Fibroblast of mammary gland (primary cell): ENCODE measurements at regions not wholly inside any gene's neighbourhood (a gene's known extent, or its start where the extent isn't known, plus 50 kb on each side); places are given as distances from the start of the nearest gene placed in this dataset.

Source experiments
- DNase-seq: peaks from one replicate; pipeline ENCODE4 v3.0.0-alpha.2; 2010; ENCODE audit warnings: low read depth
- H3K4me3 ChIP-seq: 2 replicates; pipeline ENCODE4 v1.5.1; 2011; ENCODE audit warnings: low read depth, mild to moderate bottlenecking, low read length, moderate library complexity; ENCODE audit not compliant: control insufficient read depth
- TF ChIP-seq, protein P1 (sequence below): conservative IDR thresholded peaks from 2 replicates; pipeline ENCODE4 v1.5.1; 2011; ENCODE audit warnings: low read depth, low read length, inconsistent platforms; ENCODE audit not compliant: control insufficient read depth, insufficient read depth

DNA sequence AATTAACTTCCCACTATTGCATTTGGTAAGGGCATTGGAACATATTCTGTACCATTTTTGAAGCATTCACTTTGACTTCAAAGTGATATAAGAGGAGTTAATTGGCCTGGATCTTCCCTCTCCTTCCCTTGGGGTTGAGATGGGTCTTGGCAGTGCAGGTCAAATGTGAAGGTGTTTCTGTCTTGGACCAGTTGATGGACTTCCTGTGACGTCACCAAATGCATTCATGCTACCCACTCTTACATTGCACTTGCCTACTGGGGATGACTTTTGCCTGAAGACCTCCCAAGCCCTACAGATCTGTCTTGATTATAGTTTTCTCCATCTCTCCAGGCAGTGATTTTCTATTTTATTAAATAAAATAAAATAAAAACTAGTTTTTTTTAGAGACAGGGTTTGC is 221.5 kb downstream of the BUB3 start:
- TF ChIP-seq, protein P1, sequence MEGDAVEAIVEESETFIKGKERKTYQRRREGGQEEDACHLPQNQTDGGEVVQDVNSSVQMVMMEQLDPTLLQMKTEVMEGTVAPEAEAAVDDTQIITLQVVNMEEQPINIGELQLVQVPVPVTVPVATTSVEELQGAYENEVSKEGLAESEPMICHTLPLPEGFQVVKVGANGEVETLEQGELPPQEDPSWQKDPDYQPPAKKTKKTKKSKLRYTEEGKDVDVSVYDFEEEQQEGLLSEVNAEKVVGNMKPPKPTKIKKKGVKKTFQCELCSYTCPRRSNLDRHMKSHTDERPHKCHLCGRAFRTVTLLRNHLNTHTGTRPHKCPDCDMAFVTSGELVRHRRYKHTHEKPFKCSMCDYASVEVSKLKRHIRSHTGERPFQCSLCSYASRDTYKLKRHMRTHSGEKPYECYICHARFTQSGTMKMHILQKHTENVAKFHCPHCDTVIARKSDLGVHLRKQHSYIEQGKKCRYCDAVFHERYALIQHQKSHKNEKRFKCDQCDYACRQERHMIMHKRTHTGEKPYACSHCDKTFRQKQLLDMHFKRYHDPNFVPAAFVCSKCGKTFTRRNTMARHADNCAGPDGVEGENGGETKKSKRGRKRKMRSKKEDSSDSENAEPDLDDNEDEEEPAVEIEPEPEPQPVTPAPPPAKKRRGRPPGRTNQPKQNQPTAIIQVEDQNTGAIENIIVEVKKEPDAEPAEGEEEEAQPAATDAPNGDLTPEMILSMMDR, result no peak
- DNase-seq, result no peak
- no peak overlapping the region for H3K4me3 ChIP-seq

DNA sequence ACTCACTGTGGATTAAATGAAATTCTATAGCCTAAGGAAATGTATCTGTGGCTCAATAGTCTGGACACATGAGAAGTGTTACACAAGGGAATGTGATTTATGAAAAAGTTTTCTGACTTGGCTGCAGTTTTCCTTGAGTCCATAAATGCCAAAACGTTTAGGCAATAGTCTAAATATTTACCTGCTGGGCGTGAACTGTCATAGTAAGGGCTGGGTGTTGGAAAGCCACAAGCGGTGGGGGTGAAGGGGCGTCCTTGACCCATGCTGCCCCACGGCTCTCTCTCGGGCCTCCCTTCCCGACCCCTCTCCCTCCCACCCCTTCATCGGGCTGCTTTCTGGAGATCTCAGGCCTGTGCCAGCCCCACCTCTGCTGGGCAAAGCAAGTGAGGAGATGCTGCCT is 223.7 kb downstream of the BUB3 start:
- DNase-seq, result peak; percentile 1
- TF ChIP-seq, protein P1, result no peak
- no peak overlapping the region for H3K4me3 ChIP-seq

DNA sequence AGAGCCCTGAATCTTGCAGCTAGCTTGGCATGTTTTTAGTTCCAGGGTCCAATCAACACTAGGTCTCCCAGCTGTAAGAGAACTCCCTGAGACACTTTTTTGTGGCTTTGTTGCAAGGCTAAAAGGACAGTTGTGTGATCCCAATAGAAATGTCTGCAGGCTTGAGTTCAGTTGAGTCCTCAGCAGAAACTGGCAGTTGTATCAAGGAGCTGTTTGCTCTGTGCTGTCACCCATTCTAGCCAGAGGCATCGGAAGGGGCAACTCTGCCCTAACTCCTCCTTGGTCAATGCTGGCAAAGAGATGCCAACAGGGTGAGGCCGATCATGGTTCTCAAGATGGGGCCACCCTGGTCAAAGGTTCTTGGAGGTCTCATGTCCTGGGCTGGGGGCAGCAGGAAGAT is 224.1 kb downstream of the BUB3 start:
- DNase-seq, result no peak
- no peak overlapping the region for H3K4me3 ChIP-seq
- TF ChIP-seq, protein P1, result no peak

DNA sequence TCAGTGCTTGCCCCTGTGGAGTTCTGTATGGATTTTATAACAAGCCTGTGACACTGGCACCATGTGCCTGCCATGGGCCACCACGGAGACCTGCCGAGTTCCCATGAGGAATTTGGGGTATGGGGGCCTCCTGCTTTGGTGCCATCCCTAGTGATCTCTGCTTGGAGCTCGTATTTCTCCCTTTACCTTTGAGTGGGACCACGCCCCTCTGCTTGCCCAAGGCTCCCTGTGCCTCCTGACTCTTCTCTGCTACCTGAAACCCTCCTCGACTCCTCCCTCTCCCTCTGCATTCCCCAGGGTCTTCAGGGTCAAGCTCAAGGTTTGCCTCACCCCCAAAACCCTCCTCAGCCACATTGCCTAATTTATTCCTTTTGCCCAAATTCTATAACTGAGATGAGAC is 225.0 kb downstream of the BUB3 start:
- H3K4me3 ChIP-seq, result no peak overlapping the region
- TF ChIP-seq, protein P1, result no peak
- no peak for DNase-seq

DNA sequence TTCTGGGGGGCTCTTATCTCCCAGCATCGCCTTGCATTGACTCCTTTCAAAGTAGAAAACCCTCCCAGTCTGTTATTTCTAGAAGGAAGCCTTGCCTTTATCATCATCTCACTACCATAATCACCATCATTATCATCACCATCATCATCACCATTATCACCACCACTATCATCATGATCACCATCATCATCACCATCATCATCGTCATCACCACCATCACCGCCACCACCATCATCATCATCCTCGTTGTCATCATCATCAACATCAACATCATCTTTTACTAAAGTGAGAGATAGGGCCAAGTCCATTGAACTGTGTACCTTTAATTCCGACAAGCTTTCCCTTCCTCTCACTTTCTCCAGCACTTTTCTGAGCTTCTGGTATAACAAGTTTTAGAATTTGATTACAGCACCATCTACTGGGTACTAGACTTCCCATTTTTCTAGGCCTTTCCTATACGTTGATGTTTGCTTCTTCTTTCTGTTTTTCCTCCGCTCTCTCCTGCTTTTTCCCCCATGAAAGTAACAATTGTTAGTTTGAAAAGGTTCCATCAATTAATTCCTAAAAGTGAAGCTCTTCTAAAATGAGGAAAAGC is 226.4 kb downstream of the BUB3 start:
- no peak overlapping the region for H3K4me3 ChIP-seq
- DNase-seq, result peak; percentile 46
- TF ChIP-seq, protein P1, result peak; percentile 50

DNA sequence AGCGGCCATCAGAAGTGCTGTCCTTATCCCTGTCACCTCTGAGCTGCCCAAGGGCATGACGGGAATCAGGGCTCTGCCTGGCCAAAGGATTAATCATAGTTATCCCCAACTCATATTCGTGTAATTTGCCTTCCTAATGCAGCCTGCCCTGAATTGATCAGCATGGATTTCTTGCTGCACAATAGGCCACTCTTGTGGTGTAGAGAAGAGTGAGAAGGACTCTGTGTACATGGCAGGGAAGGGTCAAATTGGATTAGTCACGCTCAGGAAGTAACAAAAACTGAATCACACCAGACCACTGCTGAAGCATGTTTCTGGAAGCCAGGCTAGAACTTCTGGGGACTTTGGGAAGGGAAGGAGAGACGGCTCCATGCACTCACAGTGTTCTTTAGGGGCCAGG is 227.0 kb downstream of the BUB3 start:
- peak; percentile 50 for DNase-seq
- TF ChIP-seq, protein P1, result no peak
- no peak overlapping the region for H3K4me3 ChIP-seq

DNA sequence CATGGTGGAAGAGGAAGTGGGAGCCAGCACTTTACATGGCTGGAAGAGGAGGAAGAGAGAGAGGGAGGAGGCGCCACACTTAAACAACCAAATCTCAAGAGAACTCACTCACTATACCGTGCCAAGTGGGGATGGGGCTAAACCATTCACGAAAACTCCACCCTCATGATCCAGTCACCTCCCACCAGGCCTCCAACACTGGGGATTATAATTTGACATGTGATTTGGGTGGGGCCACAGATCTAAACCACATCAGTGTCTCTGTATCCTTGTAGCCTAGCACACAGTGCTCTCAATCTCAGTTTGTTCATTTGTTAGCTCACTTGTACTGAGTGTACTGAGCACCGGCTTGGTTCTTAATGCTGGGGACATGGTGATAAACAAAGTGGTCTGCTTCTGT is 228.3 kb downstream of the BUB3 start:
- TF ChIP-seq, protein P1, result no peak
- H3K4me3 ChIP-seq, result no peak overlapping the region
- DNase-seq, result peak; percentile 1
